Keratinocyte (primary cell): ENCODE measurements at regions not wholly inside any gene's neighbourhood (a gene's known extent, or its start where the extent isn't known, plus 50 kb on each side); places are given as distances from the start of the nearest gene placed in this dataset.

Source experiments
- DNase-seq: peaks from one replicate; pipeline ENCODE4 v3.0.0-alpha.2; 2011; ENCODE audit warnings: low read depth, missing footprints, low spot score
- FAIRE-seq: peaks from 2 replicates; lab custom pipeline; 2011; peaks lifted over from hg19 to GRCh38; lab: Jason Lieb, UNC
- H2AFZ ChIP-seq: 2 replicates; pipeline ENCODE4 v1.6.0; 2012; ENCODE audit warnings: low read length, control low read depth, inconsistent platforms; ENCODE audit not compliant: control insufficient read depth
- H3K27ac ChIP-seq: 2 replicates; pipeline ENCODE4 v1.5.1; 2011; ENCODE audit warnings: low read length; ENCODE audit not compliant: control insufficient read depth, insufficient read depth
- H3K27me3 ChIP-seq: 3 replicates; pipeline ENCODE4 v1.6.0; 2011; ENCODE audit warnings: low read length; ENCODE audit not compliant: control insufficient read depth, insufficient read depth; ENCODE audit errors: extremely low read depth
- H3K36me3 ChIP-seq, 2 experiments: 2 replicates in 1 of 2; 3 replicates in 1 of 2; pipeline ENCODE4 v1.5.1; 2011; ENCODE audit warnings: low read length in 2 of 2, mild to moderate bottlenecking in 1 of 2; ENCODE audit not compliant: control insufficient read depth in 2 of 2, insufficient read depth in 2 of 2; ENCODE audit errors: extremely low read depth in 1 of 2
- H3K4me1 ChIP-seq: 3 replicates; pipeline ENCODE4 v1.5.1; 2011; ENCODE audit warnings: low read length; ENCODE audit not compliant: control insufficient read depth, insufficient read depth; ENCODE audit errors: extremely low read depth
- H3K4me2 ChIP-seq: 3 replicates; pipeline ENCODE4 v1.6.0; 2011; ENCODE audit warnings: low read depth, low read length; ENCODE audit not compliant: control insufficient read depth, insufficient read depth; ENCODE audit errors: extremely low read depth
- H3K4me3 ChIP-seq, 3 experiments: fragments of 200-600 bp in 1 of 3; sonication (generic) in 1 of 3; 2 replicates in 2 of 3; 3 replicates in 1 of 3; pipeline ENCODE4 v1.5.1; 2011 to 2016; ENCODE audit warnings: low read length in 3 of 3, mild to moderate bottlenecking in 3 of 3, control low read depth in 2 of 3, inconsistent platforms in 1 of 3, low read depth in 1 of 3, mixed read lengths in 1 of 3, mixed run types in 1 of 3, moderate library complexity in 1 of 3; ENCODE audit not compliant: control insufficient read depth in 2 of 3, insufficient read depth in 2 of 3; ENCODE audit errors: extremely low read depth in 1 of 3
- H3K79me2 ChIP-seq: 2 replicates; pipeline ENCODE4 v1.6.0; 2012; ENCODE audit warnings: low read length; ENCODE audit not compliant: control insufficient read depth, insufficient read depth
- H3K9ac ChIP-seq: 3 replicates; pipeline ENCODE4 v1.6.0; 2011; ENCODE audit warnings: low read length; ENCODE audit not compliant: control insufficient read depth, insufficient read depth; ENCODE audit errors: extremely low read depth
- H3K9me1 ChIP-seq: 3 replicates; pipeline ENCODE4 v1.6.0; 2011; ENCODE audit warnings: low read length; ENCODE audit not compliant: control insufficient read depth, insufficient read depth; ENCODE audit errors: extremely low read depth
- H3K9me3 ChIP-seq: 2 replicates; pipeline ENCODE4 v1.5.1; 2012; ENCODE audit warnings: low read depth, low read length; ENCODE audit not compliant: control insufficient read depth
- H4K20me1 ChIP-seq: 3 replicates; pipeline ENCODE4 v1.6.0; 2011; ENCODE audit warnings: low read length; ENCODE audit not compliant: control insufficient read depth, insufficient read depth; ENCODE audit errors: extremely low read depth
- CTCF ChIP-seq, 3 experiments: IDR thresholded peaks in 1 of 3; conservative IDR thresholded peaks in 1 of 3; optimal IDR thresholded peaks in 1 of 3; 2 replicates in 2 of 3; 3 replicates in 1 of 3; pipeline versions ENCODE3 to v1.5.1; 2011; ENCODE audit warnings: low read length in 3 of 3, mild to moderate bottlenecking in 3 of 3, moderate library complexity in 2 of 3, control low read depth in 1 of 3, inconsistent platforms in 1 of 3; ENCODE audit not compliant: insufficient read depth in 2 of 3; ENCODE audit errors: extremely low read depth in 1 of 3
- EZH2 ChIP-seq: IDR thresholded peaks from one replicate; pipeline ENCODE4 v1.6.1; 2012; ENCODE audit warnings: inconsistent platforms, mild to moderate bottlenecking, low read length, moderate library complexity
- dilution Hi-C: fragments of 300-500 bp; cut with MboI; formaldehyde crosslinking; loops from one replicate; pipeline ENCODE4 v1.7.0; 2020; ENCODE audit warnings: low sequenced_read_pairs; ENCODE audit not compliant: extremely low pct_ligation_motif_present

- H4K20me1 ChIP-seq: no peaks in the 10 kb centered on the region
- H3K4me3 ChIP-seq: no peak overlapping the region
- no peak overlapping the region for H3K4me2 ChIP-seq
- dilution Hi-C loops: no loop called here
- no peak overlapping the region for H2AFZ ChIP-seq
- H3K9me1 ChIP-seq: no peaks in the 10 kb centered on the region
- TF ChIP-seq CTCF (optimal IDR thresholded peaks at IDR 0.05 in 1 of 3, IDR thresholded peaks at IDR 0.05 in 1 of 3, conservative IDR thresholded peaks at IDR 0.05 in 1 of 3; ENCODE audit: extremely low read depth in 1 of 3, insufficient read depth in 2 of 3, low read length in 3 of 3): no peak
- no peaks in the 10 kb centered on the region for H3K9me3 ChIP-seq
- H3K27me3 ChIP-seq: peaks cover 20% of the 10 kb centered on the region
- H3K4me1 ChIP-seq: no peaks in the 10 kb centered on the region
- FAIRE-seq (no peak), DNase-seq (no peak)
- H3K79me2 ChIP-seq: no peaks in the 10 kb centered on the region
- no peak overlapping the region for H3K27ac ChIP-seq
- H3K9ac ChIP-seq: no peak overlapping the region
- no peaks in the 10 kb centered on the region for H3K36me3 ChIP-seq
Observed at GRCh38 chr1:229059671-229060539, 211.0 kb upstream of the RAB4A start.

- H3K9me3 ChIP-seq: no peaks in the 10 kb centered on the region
- no peak overlapping the region for H3K4me3 ChIP-seq
- H3K9me1 ChIP-seq: no peaks in the 10 kb centered on the region
- peaks cover 22% of the 10 kb centered on the region for H3K27me3 ChIP-seq
- dilution Hi-C loops: no loop called here
- no peak overlapping the region for H3K4me2 ChIP-seq
- no peaks in the 10 kb centered on the region for H3K79me2 ChIP-seq
- no peak for TF ChIP-seq EZH2
- TF ChIP-seq CTCF (optimal IDR thresholded peaks at IDR 0.05 in 1 of 3, IDR thresholded peaks at IDR 0.05 in 1 of 3, conservative IDR thresholded peaks at IDR 0.05 in 1 of 3; ENCODE audit: extremely low read depth in 1 of 3, insufficient read depth in 2 of 3, low read length in 3 of 3): no peak
- H3K27ac ChIP-seq: no peak overlapping the region
- no peaks in the 10 kb centered on the region for H3K36me3 ChIP-seq
- FAIRE-seq (no peak), DNase-seq (no peak)
- H2AFZ ChIP-seq: no peak overlapping the region
- H4K20me1 ChIP-seq: no peaks in the 10 kb centered on the region
- no peak overlapping the region for H3K9ac ChIP-seq
- H3K4me1 ChIP-seq: no peaks in the 10 kb centered on the region
Observed at GRCh38 chr1:229062135-229062534, 208.8 kb upstream of the RAB4A start.
